Heart left ventricle (tissue), 13 donors: ENCODE measurements at regions not wholly inside any gene's neighbourhood (a gene's known extent, or its start where the extent isn't known, plus 50 kb on each side); places are given as distances from the start of the nearest gene placed in this dataset.

Source experiments
- CTCF ChIP-seq, 12 donors: fragments of 200-600 bp; sonication (generic) in 4 of 12; IDR thresholded peaks; one replicate each; pipeline versions ENCODE4 v1.5.0 to v1.8.0; 2018 to 2022; ENCODE audit warnings: antibody characterized with exemption in 12 of 12, mild to moderate bottlenecking in 5 of 12
- POLR2A ChIP-seq, 2 donors: fragments of 450-650 bp; IDR thresholded peaks; one replicate each; pipeline ENCODE4 v1.6.1; 2017; ENCODE audit warnings: antibody characterized with exemption in 2 of 2, mild to moderate bottlenecking in 2 of 2, moderate library complexity in 2 of 2
- donor health status: ischemic (EF 13 %, LVEDD 7.1; RV severe dilation, severe dysfunction).
- donor health status: DM: no; HTN: yes; CAD: no.
- donor health status: DM: no; HTN: no; CAD: no.
- donor health status: ischemic (EF 25% LVEDD 6.9; RV normal size, moderate dysfunction).
- donor health status: ischemic (EF 25% LVEDD 5.7; RV mildly dilated, moderate dysfunction).
- donor health status: ischemic (EF 35%, LVEDD 5.7; RV mildly dilated, moderate dysfunction).
- donor health status: nonischemic (EF 11% LVEDD 7.7; RV severe dilation, severe dysfunction).
- donor health status: DM: yes; HTN: yes; CAD: no.
- donor health status: PGD.
- donor health status: ischemic (EF 29% LVEDD 5.4; RV normal size, mild dysfunction).
- donor health status: nonischemic (EF 23%, LVEDD 6.1; RV moderate dilation, normal function).

GRCh38 chr18:47571957-47572356 is 320.5 kb upstream of the SKOR2 start:
- TF ChIP-seq POLR2A (IDR thresholded peaks at IDR 0.05) (no peak), CTCF (IDR thresholded peaks at IDR 0.05) (no peak)
